Left lung (tissue), 4 donors: ENCODE measurements at regions not wholly inside any gene's neighbourhood (a gene's known extent, or its start where the extent isn't known, plus 50 kb on each side); places are given as distances from the start of the nearest gene placed in this dataset.

Source experiments
- ATAC-seq: fragments of 200-7000 bp; cut with Tn5 transposase; one replicate; pipeline ENCODE4 v1.9.1; 2020; ENCODE audit warnings: moderate library complexity
- DNase-seq, 4 donors: peaks; one replicate each; pipeline ENCODE4 v3.0.0-alpha.2; 2013 to 2020
- H3K27ac ChIP-seq, 2 donors: fragments of 200-600 bp; sonication (generic) in 1 of 2; one replicate each; pipeline versions ENCODE4 v1.5.0 to v1.8.0; 2020 to 2021
- H3K27me3 ChIP-seq, 2 donors: fragments of 200-600 bp; sonication (generic) in 1 of 2; one replicate each; pipeline versions ENCODE4 v1.5.0 to v1.8.0; 2020 to 2021
- H3K36me3 ChIP-seq, 2 donors: fragments of 200-600 bp; sonication (generic) in 1 of 2; one replicate each; pipeline versions ENCODE4 v1.5.0 to v1.8.0; 2020 to 2021
- H3K4me1 ChIP-seq, 2 donors: fragments of 200-600 bp; one replicate each; pipeline ENCODE4 v1.8.0; 2021
- H3K4me3 ChIP-seq, 2 donors: fragments of 200-600 bp; sonication (generic) in 1 of 2; one replicate each; pipeline versions ENCODE4 v1.5.0 to v1.8.0; 2020 to 2021; ENCODE audit warnings: mild to moderate bottlenecking in 1 of 2
- H3K9me3 ChIP-seq, 2 donors: fragments of 200-600 bp; sonication (generic) in 1 of 2; one replicate each; pipeline versions ENCODE4 v1.5.0 to v1.8.0; 2020 to 2021
- CTCF ChIP-seq, 2 donors: fragments of 200-600 bp; sonication (generic) in 1 of 2; IDR thresholded peaks; one replicate each; pipeline versions ENCODE4 v1.5.0 to v1.8.0; 2021; ENCODE audit warnings: antibody characterized with exemption in 2 of 2
- intact Hi-C, 2 donors: fragments of 100-400 bp; cut with DNase I; formaldehyde crosslinking; loops; one replicate each; pipeline versions ENCODE4 v1.11.2 to v1.14.2; 2022
- donor health status: DM: no; HTN: yes; CAD: no.
- donor health status: DM: no; HTN: no; CAD: no.

GRCh38 chr3:107861904-107862303 lies 228.9 kb downstream of the CD47 start:
- intact Hi-C loops, result no loop called here
- H3K27ac ChIP-seq, result no peak overlapping the region
- no peaks in the 10 kb centered on the region for H3K27me3 ChIP-seq
- H3K4me1 ChIP-seq, result no peaks in the 10 kb centered on the region
- ATAC-seq, result no peak
- H3K9me3 ChIP-seq, result no peaks in the 10 kb centered on the region
- no peak for TF ChIP-seq CTCF (IDR thresholded peaks at IDR 0.05)
- H3K36me3 ChIP-seq, result no peaks in the 10 kb centered on the region
- no peak for DNase-seq
- no peak overlapping the region for H3K4me3 ChIP-seq

- no peaks in the 10 kb centered on the region for H3K9me3 ChIP-seq
- no peak overlapping the region for H3K27ac ChIP-seq
- intact Hi-C loops, result no loop called here
- no peaks in the 10 kb centered on the region for H3K4me1 ChIP-seq
- ATAC-seq (no peak), DNase-seq (no peak)
- TF ChIP-seq CTCF (IDR thresholded peaks at IDR 0.05), result no peak
- H3K27me3 ChIP-seq, result no peaks in the 10 kb centered on the region
- no peaks in the 10 kb centered on the region for H3K36me3 ChIP-seq
- no peak overlapping the region for H3K4me3 ChIP-seq
Observed at GRCh38 chr3:107861422-107861821, 229.4 kb downstream of the CD47 start.
